GM20000 (cell line): ENCODE measurements at regions not wholly inside any gene's neighbourhood (a gene's known extent, or its start where the extent isn't known, plus 50 kb on each side); places are given as distances from the start of the nearest gene placed in this dataset.
"Not testable (repeated sequence)": the region's sequence is repeated elsewhere in the genome, so short reads cannot be mapped to it uniquely, and the experiment has no call there.

ENCODE experiments used
- DNase-seq: peaks from one replicate; pipeline ENCODE4 v3.0.0; 2012; ENCODE audit warnings: low spot score
- TF ChIP-seq, protein P1 (sequence below): IDR thresholded peaks from 2 replicates; pipeline ENCODE4 v1.5.1; 2012; ENCODE audit warnings: mild to moderate bottlenecking, control low read depth; ENCODE audit errors: extremely low read depth, missing control alignments

DNA sequence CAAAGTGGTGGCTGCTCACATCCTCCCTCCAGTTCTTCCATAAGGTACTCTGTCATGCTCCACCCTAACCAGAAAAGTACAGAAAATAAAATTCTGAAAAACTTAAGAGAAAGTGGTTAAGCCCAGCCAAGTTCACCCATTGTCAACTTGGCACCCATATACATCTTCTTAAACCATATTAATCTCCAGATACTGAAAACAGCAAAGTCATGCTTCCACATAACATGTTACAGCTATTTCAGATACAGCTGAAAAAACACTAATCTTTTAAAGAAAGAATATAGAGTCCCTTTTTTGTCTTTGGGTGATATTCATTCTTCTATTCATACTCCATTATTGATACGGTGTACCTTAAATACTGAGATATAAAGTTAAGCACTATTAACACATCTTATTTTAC, 577.8 kb downstream of the KCNT2 start:
- TF ChIP-seq, protein P1, sequence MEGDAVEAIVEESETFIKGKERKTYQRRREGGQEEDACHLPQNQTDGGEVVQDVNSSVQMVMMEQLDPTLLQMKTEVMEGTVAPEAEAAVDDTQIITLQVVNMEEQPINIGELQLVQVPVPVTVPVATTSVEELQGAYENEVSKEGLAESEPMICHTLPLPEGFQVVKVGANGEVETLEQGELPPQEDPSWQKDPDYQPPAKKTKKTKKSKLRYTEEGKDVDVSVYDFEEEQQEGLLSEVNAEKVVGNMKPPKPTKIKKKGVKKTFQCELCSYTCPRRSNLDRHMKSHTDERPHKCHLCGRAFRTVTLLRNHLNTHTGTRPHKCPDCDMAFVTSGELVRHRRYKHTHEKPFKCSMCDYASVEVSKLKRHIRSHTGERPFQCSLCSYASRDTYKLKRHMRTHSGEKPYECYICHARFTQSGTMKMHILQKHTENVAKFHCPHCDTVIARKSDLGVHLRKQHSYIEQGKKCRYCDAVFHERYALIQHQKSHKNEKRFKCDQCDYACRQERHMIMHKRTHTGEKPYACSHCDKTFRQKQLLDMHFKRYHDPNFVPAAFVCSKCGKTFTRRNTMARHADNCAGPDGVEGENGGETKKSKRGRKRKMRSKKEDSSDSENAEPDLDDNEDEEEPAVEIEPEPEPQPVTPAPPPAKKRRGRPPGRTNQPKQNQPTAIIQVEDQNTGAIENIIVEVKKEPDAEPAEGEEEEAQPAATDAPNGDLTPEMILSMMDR: no peak

DNA sequence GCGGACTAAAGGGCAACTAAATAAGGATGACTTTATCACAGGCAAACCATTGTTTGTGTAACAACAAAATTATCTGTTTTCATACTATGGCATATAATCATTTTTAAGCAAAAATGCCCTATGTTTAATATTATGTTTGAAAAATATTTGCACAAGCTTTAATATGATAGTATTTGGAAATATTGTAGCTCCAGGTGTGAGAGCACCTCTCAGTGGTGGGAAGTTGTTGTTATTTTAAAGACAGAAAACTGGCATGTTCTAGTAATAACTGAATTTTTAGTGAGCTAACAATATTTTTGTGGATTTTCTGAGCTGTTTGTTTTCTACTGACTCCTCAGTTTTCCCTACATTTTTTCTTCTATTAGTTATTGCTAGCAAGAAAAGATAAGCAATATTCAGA, 578.8 kb downstream of the KCNT2 start:
- TF ChIP-seq, protein P1: no peak

More for the DNA sequence above, 577.8 kb downstream of the KCNT2 start:
- no peak for DNase-seq

DNA sequence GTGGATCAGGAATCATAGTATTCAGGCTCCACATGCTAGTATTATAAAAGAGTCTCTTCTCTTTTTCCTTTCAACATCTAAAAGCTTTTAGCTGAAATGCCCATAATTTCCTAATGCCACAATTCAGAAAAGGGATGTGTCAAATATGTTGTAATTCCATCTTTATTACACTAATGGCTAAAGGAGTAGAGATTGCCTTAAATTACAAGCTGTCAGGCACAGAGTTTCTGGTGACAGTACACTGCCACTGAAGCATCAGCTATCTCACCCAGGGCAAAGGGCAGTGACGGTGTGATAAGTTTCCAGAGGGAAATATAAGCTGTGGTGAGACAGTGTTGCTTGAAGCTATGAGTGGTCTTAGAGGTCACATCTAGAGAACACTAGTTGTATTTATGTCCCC, 581.1 kb downstream of the KCNT2 start:
- TF ChIP-seq, protein P1: no peak

More for the DNA sequence above, 578.8 kb downstream of the KCNT2 start:
- no peak for DNase-seq

GRCh38 chr1:196021174-196021573, 587.1 kb downstream of the KCNT2 start:
- DNase-seq: not testable (repeated sequence)

More for the DNA sequence above, 581.1 kb downstream of the KCNT2 start:
- DNase-seq: no peak

GRCh38 chr1:196009362-196009761, 598.9 kb downstream of the KCNT2 start:
- no peak for DNase-seq
- TF ChIP-seq, protein P1: no peak

DNA sequence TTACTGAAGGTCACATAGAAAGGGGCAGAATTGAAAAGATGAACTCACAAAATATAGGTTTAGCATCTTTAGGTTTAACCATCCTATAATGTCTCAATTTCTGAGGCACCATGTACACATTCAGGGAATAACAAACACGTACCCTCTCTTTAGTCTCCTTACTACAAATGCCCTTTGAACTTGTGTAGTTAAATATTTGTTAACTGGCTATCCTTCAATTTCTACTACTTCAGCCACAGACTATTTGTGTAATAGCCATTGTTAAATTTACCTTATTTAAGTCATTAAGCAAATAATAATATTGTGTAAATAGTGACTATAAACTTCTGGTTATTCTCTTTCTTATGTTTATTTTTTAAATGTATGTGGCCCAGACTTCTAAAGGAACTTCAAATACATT, 600.5 kb downstream of the KCNT2 start:
- DNase-seq: no peak
- TF ChIP-seq, protein P1: no peak

GRCh38 chr1:196005426-196005825, 602.8 kb downstream of the KCNT2 start:
- no peak for DNase-seq
- TF ChIP-seq, protein P1: no peak

DNA sequence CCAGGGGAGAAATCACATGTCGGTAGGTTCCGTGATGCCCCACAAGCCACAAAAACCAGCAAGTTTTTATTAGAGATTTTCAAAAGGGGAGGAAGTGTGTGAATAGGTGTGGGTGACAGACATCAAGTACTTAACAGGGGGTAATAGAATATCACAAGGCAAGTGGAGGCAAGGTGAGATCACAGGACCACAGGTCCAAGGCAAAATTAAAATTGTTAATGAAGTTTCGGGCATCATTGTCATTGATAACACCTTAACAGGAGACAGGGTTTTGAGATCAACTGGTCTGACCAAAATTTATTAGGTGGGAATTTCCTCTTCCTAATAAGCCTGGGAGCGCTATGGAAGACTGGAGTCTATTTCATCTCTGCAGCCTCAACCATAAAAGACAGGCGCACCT, 603.9 kb downstream of the KCNT2 start:
- DNase-seq: not testable (repeated sequence)

GRCh38 chr1:196002906-196003305, 605.3 kb downstream of the KCNT2 start:
- no peak for DNase-seq
- TF ChIP-seq, protein P1: no peak

DNA sequence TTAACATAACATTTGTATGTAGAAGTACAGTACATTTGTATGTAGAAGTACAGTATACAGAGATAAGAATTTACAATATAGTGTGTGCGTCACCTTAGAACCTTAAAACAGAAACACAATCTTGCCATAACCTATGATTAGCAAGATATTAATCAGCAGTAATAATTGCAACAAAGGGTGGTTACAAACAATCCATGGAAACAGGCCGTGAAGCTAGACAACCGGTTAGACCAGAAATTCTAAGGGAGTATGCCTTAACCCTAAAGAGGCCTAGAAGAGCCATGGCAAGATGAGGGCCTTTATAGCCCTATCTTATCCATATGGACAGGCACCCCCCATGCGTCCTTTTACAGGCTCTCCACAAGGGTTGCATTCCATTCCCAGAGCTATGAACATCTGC, 605.9 kb downstream of the KCNT2 start:
- not testable (repeated sequence) for DNase-seq
